DND-41 (cell line): ENCODE measurements at regions not wholly inside any gene's neighbourhood (a gene's known extent, or its start where the extent isn't known, plus 50 kb on each side); places are given as distances from the start of the nearest gene placed in this dataset.

Experiments
- ATAC-seq: fragments of 200-7000 bp; cut with Tn5 transposase; 3 replicates; pipeline ENCODE4 v1.9.1; 2021; ENCODE audit warnings: low read depth; ENCODE audit not compliant: insufficient read depth
- DNase-seq: peaks from one replicate; pipeline ENCODE4 v3.0.0-alpha.2; 2020
- H2AFZ ChIP-seq: 2 replicates; pipeline ENCODE4 v1.6.0; 2012; ENCODE audit warnings: low read depth, low read length
- H3K27ac ChIP-seq: 2 replicates; pipeline ENCODE4 v1.5.1; 2012; ENCODE audit warnings: low read length, inconsistent platforms
- H3K27me3 ChIP-seq: fragments of 200-600 bp; sonication (generic); 2 replicates; pipeline ENCODE4 v1.6.0; 2012; ENCODE audit warnings: low read length, mild to moderate bottlenecking, inconsistent platforms; ENCODE audit not compliant: insufficient read depth, poor library complexity
- H3K36me3 ChIP-seq: 2 replicates; pipeline ENCODE4 v1.5.1; 2012; ENCODE audit warnings: low read length, inconsistent platforms; ENCODE audit not compliant: insufficient read depth
- H3K4me1 ChIP-seq: 2 replicates; pipeline ENCODE4 v1.5.1; 2012; ENCODE audit warnings: mild to moderate bottlenecking, low read length; ENCODE audit not compliant: insufficient read depth
- H3K4me2 ChIP-seq: 2 replicates; pipeline ENCODE4 v1.6.0; 2012; ENCODE audit warnings: mild to moderate bottlenecking, moderate library complexity, low read length, inconsistent platforms; ENCODE audit not compliant: insufficient read depth
- H3K4me3 ChIP-seq, 2 experiments: fragments of 200-600 bp in 1 of 2; shearing (Covaris generic) in 1 of 2; 2 replicates each; pipeline ENCODE4 v1.5.1; 2012 to 2016; ENCODE audit warnings: inconsistent platforms in 2 of 2, low read length in 2 of 2, mild to moderate bottlenecking in 2 of 2, low read depth in 1 of 2, moderate library complexity in 1 of 2
- H3K79me2 ChIP-seq: 2 replicates; pipeline ENCODE4 v1.6.0; 2012; ENCODE audit warnings: low read length, inconsistent platforms; ENCODE audit not compliant: insufficient read depth
- H3K9ac ChIP-seq: 2 replicates; pipeline ENCODE4 v1.6.0; 2012; ENCODE audit warnings: low read depth, mild to moderate bottlenecking, inconsistent platforms, low read length, moderate library complexity
- H3K9me3 ChIP-seq: 2 replicates; pipeline ENCODE4 v1.5.1; 2012; ENCODE audit warnings: low read length, moderate library complexity, mild to moderate bottlenecking, inconsistent platforms; ENCODE audit not compliant: insufficient read depth, severe bottlenecking
- H4K20me1 ChIP-seq: 2 replicates; pipeline ENCODE4 v1.6.0; 2012; ENCODE audit warnings: low read length; ENCODE audit not compliant: insufficient read depth
- CTCF ChIP-seq: IDR thresholded peaks from 2 replicates; pipeline ENCODE4 v1.5.1; 2012; ENCODE audit warnings: borderline replicate concordance, low read length, moderate library complexity, mild to moderate bottlenecking; ENCODE audit not compliant: poor library complexity, severe bottlenecking; ENCODE audit errors: extremely low read depth
- EZH2 ChIP-seq: IDR thresholded peaks from 3 replicates; pipeline ENCODE4 v1.6.1; 2012; ENCODE audit warnings: borderline replicate concordance, low read depth, mild to moderate bottlenecking, moderate library complexity, low read length, inconsistent platforms; ENCODE audit not compliant: severe bottlenecking

- no peak overlapping the region for H3K9ac ChIP-seq
- no peaks in the 10 kb centered on the region for H3K79me2 ChIP-seq
- TF ChIP-seq EZH2: no peak
- TF ChIP-seq CTCF: no peak
- H3K4me2 ChIP-seq: no peak overlapping the region
- no peaks in the 10 kb centered on the region for H4K20me1 ChIP-seq
- no peak overlapping the region for H3K27ac ChIP-seq
- no peak overlapping the region for H2AFZ ChIP-seq
- H3K36me3 ChIP-seq: no peaks in the 10 kb centered on the region
- no peaks in the 10 kb centered on the region for H3K4me1 ChIP-seq
- ATAC-seq: no peak
- no peak for DNase-seq
- H3K9me3 ChIP-seq: no peaks in the 10 kb centered on the region
- no peaks in the 10 kb centered on the region for H3K27me3 ChIP-seq
- H3K4me3 ChIP-seq: no peak overlapping the region
These were observed 958.7 kb upstream of the FAT3 start for GRCh38 chr11:91265946-91266345.

- Histone ChIP-seq H3K4me1 (no peaks in the 10 kb centered on the region), H3K4me2 (no peak overlapping the region), H4K20me1 (no peaks in the 10 kb centered on the region), H2AFZ (no peak overlapping the region), H3K27ac (no peak overlapping the region), H3K79me2 (no peaks in the 10 kb centered on the region), H3K9me3 (no peaks in the 10 kb centered on the region), H3K9ac (no peak overlapping the region), H3K36me3 (no peaks in the 10 kb centered on the region), H3K4me3 (no peak overlapping the region), H3K27me3 (no peaks in the 10 kb centered on the region)
- no peak for DNase-seq
- TF ChIP-seq CTCF (no peak), EZH2 (no peak)
- ATAC-seq: no peak
These were observed 960.1 kb upstream of the FAT3 start for GRCh38 chr11:91264481-91264880.

GRCh38 chr11:91263496-91264365, 960.9 kb upstream of the FAT3 start:
- DNase-seq (no peak), ATAC-seq (no peak)
- H3K79me2 ChIP-seq: no peaks in the 10 kb centered on the region
- no peak overlapping the region for H2AFZ ChIP-seq
- H4K20me1 ChIP-seq: no peaks in the 10 kb centered on the region
- H3K4me1 ChIP-seq: no peaks in the 10 kb centered on the region
- no peaks in the 10 kb centered on the region for H3K27me3 ChIP-seq
- H3K9me3 ChIP-seq: no peaks in the 10 kb centered on the region
- H3K36me3 ChIP-seq: no peaks in the 10 kb centered on the region
- no peak overlapping the region for H3K9ac ChIP-seq
- H3K4me3 ChIP-seq: no peak overlapping the region
- TF ChIP-seq CTCF (no peak), EZH2 (no peak)
- no peak overlapping the region for H3K27ac ChIP-seq
- no peak overlapping the region for H3K4me2 ChIP-seq
